SK-N-MC (cell line): ENCODE measurements at regions not wholly inside any gene's neighbourhood (a gene's known extent, or its start where the extent isn't known, plus 50 kb on each side); places are given as distances from the start of the nearest gene placed in this dataset.

Experiments
- DNase-seq: peaks from one replicate; pipeline ENCODE4 v3.0.0-alpha.2; 2011; ENCODE audit warnings: low read depth, low spot score
- H3K27ac ChIP-seq: fragments of 200-600 bp; sonication (generic); 2 replicates; pipeline ENCODE4 v1.5.1; 2016; ENCODE audit warnings: mixed run types
- H3K36me3 ChIP-seq: fragments of 200-600 bp; sonication (generic); 2 replicates; pipeline ENCODE4 v1.6.1; 2017; ENCODE audit warnings: antibody characterized with exemption, low read length, mixed read lengths; ENCODE audit not compliant: insufficient read depth
- H3K4me3 ChIP-seq: fragments of 200-600 bp; sonication (generic); 2 replicates; pipeline ENCODE4 v1.5.1; 2016
- H3K9ac ChIP-seq: fragments of 200-600 bp; sonication (generic); 2 replicates; pipeline ENCODE4 v1.8.0; 2017; ENCODE audit warnings: mixed run types, mixed read lengths; ENCODE audit not compliant: insufficient read length
- H3K9me3 ChIP-seq: fragments of 200-600 bp; sonication (generic); 2 replicates; pipeline ENCODE4 v1.6.1; 2017; ENCODE audit warnings: low read depth, mild to moderate bottlenecking, antibody characterized with exemption, low read length, moderate library complexity, mixed read lengths
- EZH2 ChIP-seq: fragments of 200-600 bp; sonication (generic); IDR thresholded peaks from one replicate; pipeline ENCODE4 v1.6.1; 2017; ENCODE audit warnings: antibody characterized with exemption
- FOXP2 ChIP-seq: optimal IDR thresholded peaks from 2 replicates; pipeline ENCODE3; 2011; ENCODE audit warnings: mild to moderate bottlenecking, moderate library complexity; ENCODE audit not compliant: insufficient read depth; ENCODE audit errors: extremely low read length, control extremely low read depth
- POLR2AphosphoS5 ChIP-seq: IDR thresholded peaks from 2 replicates; pipeline ENCODE4 v1.6.1; 2012; ENCODE audit warnings: mild to moderate bottlenecking, low read depth, low read length, borderline replicate concordance

DNA sequence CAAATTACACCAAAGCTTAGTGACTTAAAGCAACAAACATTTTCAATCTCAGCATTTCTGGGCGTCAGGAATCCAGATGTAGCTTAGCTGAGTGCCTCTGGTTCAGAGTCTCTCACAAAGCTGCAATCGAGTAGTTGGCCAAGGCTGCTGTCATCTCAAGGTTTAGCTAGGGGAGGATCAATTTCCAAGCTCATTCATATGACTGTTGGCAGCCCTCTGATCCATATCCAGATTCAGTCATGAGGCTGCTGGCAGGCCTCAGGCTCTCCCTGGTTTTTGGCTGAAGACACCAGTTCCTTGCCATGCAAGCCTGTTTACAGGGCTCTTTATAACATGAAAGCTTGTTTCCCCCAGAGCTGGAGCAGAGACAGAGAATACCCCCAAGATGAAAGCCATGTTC lies 419.5 kb upstream of the TLE4 start:
- no peak for TF ChIP-seq EZH2
- TF ChIP-seq POLR2AphosphoS5: no peak
- no peak for TF ChIP-seq FOXP2
- DNase-seq: no peak
- H3K9ac ChIP-seq: no peak overlapping the region
- no peak overlapping the region for H3K4me3 ChIP-seq
- H3K36me3 ChIP-seq: no peaks in the 10 kb centered on the region
- H3K27ac ChIP-seq: no peak overlapping the region
- H3K9me3 ChIP-seq: no peaks in the 10 kb centered on the region

- Histone ChIP-seq H3K27ac (no peak overlapping the region), H3K9me3 (no peaks in the 10 kb centered on the region), H3K36me3 (no peaks in the 10 kb centered on the region), H3K4me3 (no peak overlapping the region), H3K9ac (no peak overlapping the region)
- DNase-seq: no peak
- TF ChIP-seq FOXP2 (no peak), EZH2 (no peak), POLR2AphosphoS5 (no peak)
These were observed 417.0 kb upstream of the TLE4 start for GRCh38 chr9:79154806-79155205.

DNA sequence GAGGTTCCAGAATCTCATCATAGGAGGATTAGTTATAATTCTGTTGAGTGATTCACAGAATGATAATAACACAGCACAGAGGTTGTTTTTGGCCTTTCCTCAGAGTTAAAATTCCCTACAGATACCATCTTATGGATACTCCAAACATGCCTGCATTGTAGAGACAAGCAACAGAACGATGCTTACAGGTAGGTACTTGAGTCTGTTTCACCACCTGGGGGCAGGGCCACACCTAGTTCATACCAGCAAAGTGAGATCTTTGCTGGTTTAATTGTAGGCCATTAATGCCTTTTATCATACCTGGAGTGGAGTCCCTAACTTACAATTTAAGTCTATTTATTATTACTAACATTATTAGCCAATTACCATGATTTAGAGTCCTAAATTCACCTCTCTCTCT lies 416.5 kb upstream of the TLE4 start:
- TF ChIP-seq FOXP2: no peak
- DNase-seq: no peak
- H3K9me3 ChIP-seq: no peaks in the 10 kb centered on the region
- H3K4me3 ChIP-seq: no peak overlapping the region
- no peak overlapping the region for H3K27ac ChIP-seq
- no peak overlapping the region for H3K9ac ChIP-seq
- no peaks in the 10 kb centered on the region for H3K36me3 ChIP-seq

DNA sequence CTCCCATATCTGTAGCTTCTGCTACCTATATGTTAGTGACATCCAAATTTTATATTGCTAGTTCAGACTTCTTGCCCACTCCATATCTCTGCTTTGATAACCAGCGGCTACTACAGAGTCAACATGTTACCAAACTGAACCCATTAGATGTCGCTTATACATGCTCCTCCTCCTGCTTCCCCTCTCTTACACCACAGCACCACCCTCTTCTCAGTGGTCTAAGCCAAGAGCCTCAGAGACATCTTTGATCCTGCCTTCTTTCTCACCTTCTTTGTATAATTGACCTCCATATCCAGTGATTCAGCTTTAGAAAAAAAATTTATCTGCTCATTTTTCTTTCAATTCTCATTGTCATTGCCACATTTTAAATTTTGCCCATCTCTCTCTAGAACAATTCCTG lies 408.2 kb upstream of the TLE4 start:
- DNase-seq: no peak
- H3K9me3 ChIP-seq: no peaks in the 10 kb centered on the region
- H3K27ac ChIP-seq: no peak overlapping the region
- no peak overlapping the region for H3K4me3 ChIP-seq
- no peak overlapping the region for H3K9ac ChIP-seq
- TF ChIP-seq EZH2 (no peak), FOXP2 (no peak), POLR2AphosphoS5 (no peak)
- H3K36me3 ChIP-seq: no peaks in the 10 kb centered on the region

- no peak for TF ChIP-seq EZH2
- no peak for TF ChIP-seq POLR2AphosphoS5
- no peak for TF ChIP-seq FOXP2
- Histone ChIP-seq H3K4me3 (no peak overlapping the region), H3K9me3 (no peaks in the 10 kb centered on the region), H3K9ac (no peak overlapping the region), H3K27ac (no peak overlapping the region), H3K36me3 (no peaks in the 10 kb centered on the region)
- no peak for DNase-seq
These were observed 407.4 kb upstream of the TLE4 start for GRCh38 chr9:79164406-79164805.

DNA sequence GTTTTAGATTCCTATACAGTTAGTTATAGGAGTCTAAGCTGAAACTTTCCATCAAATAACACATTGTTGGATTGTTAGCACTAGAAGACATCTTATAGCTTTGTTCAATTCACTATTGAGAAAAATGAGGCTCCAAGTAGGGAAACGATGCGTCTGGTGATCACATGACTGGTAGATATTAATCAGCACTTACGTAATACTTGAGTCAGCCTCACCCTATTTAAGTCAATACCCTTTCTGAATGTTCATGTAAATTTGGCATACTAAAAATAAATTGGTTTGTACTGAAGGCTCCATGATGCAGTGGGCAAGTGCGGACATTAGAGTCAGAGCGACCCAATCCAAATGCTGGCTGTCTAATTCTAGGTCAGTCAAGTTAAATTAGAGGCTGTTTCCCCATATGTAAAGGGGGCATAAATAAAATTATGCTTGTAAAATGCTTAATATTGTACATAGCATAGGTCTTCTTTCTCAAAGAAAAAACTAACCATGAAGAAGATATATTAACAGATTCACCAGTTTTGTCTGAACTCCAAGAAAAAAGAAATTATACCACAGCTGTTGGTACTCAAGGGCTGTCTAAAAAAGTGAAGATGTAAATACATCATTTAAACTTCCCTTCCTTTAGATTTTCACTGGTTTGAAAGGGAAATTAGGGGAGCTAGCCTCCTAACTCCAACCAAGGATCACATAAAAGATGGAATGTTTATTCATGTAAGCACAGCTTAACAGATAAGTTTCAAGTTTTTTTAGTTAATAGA lies 406.6 kb upstream of the TLE4 start:
- Histone ChIP-seq H3K9me3 (no peaks in the 10 kb centered on the region), H3K9ac (no peak overlapping the region), H3K27ac (no peak overlapping the region), H3K4me3 (no peak overlapping the region), H3K36me3 (no peaks in the 10 kb centered on the region)
- DNase-seq: no peak
- no peak for TF ChIP-seq EZH2
- TF ChIP-seq POLR2AphosphoS5: no peak
- no peak for TF ChIP-seq FOXP2

GRCh38 chr9:79166005-79166404 lies 405.8 kb upstream of the TLE4 start:
- no peak overlapping the region for H3K9ac ChIP-seq
- H3K36me3 ChIP-seq: no peaks in the 10 kb centered on the region
- no peaks in the 10 kb centered on the region for H3K9me3 ChIP-seq
- no peak overlapping the region for H3K4me3 ChIP-seq
- no peak for DNase-seq
- no peak overlapping the region for H3K27ac ChIP-seq
- TF ChIP-seq EZH2 (no peak), POLR2AphosphoS5 (no peak), FOXP2 (no peak)

DNA sequence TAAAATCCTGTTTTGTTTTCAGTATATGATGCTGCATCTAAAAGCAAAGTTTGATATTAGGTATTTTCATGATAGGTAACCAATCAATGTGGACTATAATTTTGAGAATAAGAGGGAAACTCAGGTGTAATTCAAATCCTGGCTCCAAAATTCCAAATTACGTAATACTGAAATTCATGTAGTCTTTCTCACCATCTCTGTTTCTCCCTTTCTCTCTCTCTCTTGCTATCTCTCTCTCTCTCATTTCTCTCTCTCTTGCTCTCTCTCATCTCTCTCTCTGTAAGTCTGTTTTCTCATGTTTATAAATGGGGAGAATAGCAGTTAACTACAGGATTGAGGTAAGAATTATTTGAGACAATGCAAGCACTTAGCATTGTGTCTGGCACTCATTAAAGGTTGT lies 401.1 kb upstream of the TLE4 start:
- no peak for DNase-seq
- H3K36me3 ChIP-seq: no peaks in the 10 kb centered on the region
- H3K27ac ChIP-seq: no peak overlapping the region
- no peaks in the 10 kb centered on the region for H3K9me3 ChIP-seq
- no peak overlapping the region for H3K9ac ChIP-seq
- TF ChIP-seq EZH2 (no peak), FOXP2 (no peak), POLR2AphosphoS5 (no peak)
- H3K4me3 ChIP-seq: no peak overlapping the region

DNA sequence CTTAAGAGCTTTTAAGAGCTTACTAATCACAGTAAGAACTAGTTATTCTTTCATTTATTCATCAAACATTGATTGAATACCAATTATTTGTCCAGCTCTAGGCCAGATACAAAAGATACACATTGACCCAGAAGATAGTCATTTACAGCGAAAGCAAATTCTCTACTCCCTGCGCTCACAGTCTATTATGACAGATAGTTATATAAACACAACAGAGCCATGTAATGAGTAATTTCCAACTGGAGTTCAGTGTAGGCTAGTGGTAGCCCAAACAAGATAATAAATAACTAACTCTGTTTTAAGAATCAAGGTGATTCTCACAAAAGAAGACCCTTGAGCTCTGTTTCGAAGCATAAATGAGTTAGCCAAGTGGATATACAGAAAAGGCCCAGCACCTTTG lies 397.8 kb upstream of the TLE4 start:
- Histone ChIP-seq H3K4me3 (no peak overlapping the region), H3K9ac (no peak overlapping the region), H3K36me3 (no peaks in the 10 kb centered on the region), H3K27ac (no peak overlapping the region), H3K9me3 (no peaks in the 10 kb centered on the region)
- no peak for DNase-seq
- no peak for TF ChIP-seq POLR2AphosphoS5
- no peak for TF ChIP-seq EZH2
- no peak for TF ChIP-seq FOXP2
